ENCODE measurements at regions not wholly inside any gene's neighbourhood (a gene's known extent, or its start where the extent isn't known, plus 50 kb on each side); places are given as distances from the start of the nearest gene placed in this dataset.

DNA sequence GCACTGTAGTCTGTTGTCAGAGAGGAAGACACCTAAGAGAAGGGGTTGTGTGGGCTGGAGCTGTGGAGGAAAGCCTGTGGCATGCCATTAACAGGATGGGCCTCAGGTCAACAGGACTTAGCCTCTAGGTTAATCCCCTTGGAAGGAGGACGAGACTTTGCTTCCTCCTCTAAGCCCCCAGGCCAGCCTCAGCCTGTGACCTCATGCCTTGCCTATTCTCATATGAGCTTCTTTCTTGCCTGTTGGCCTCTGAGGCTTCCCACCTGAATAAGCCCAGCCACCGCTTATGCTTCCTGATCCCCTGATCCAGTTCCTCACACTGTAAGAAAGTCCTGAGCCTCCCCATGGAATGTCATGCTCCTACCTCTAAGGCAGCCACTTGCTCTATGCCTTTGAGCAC is 52.2 kb upstream of the TBC1D21 start:
- Histone ChIP-seq H3K9ac (no peak overlapping the region), H3K27me3 (no peaks in the 10 kb centered on the region), H3K27ac (no peak overlapping the region), H3K9me3 (replicated peaks in 1 of 11) (peaks cover 0 to 6% (median 0%) of the 10 kb centered on the region in 11 experiments; a peak in 2 of 22 replicates), H3K4me2 (no peak overlapping the region), H3K4me3 (no peak overlapping the region), H3K36me3 (no peaks in the 10 kb centered on the region), H3K4me1 (peaks cover 0 to 6% (median 0%) of the 10 kb centered on the region in 10 experiments; a peak in 1 of 20 replicates), H4K20me1 (no peaks in the 10 kb centered on the region)
- TF ChIP-seq Cebpa-rat (IDR thresholded peaks at IDR 0.05), result no peak

DNA sequence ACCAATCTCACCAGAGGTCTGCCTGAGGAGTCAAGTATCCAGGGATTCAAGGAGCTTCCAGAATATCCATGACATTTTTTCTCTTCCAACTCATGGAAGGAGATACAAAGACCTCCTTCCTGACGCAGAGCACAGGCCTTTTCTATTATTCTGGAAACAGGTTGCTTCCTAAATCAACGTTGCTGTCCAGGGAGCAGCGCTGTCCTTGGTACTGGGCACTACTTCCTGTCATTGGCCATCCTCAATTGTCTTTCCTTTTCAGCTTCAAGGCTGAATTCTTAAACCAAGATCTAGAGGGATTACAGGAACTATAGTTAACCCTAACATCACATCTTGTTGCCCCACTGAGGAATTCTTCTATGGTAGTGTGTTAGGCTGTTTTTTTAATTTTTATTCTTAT is 50.4 kb upstream of the TBC1D21 start:
- H3K9ac ChIP-seq, result no peak overlapping the region
- no peaks in the 10 kb centered on the region for H3K36me3 ChIP-seq
- H3K4me2 ChIP-seq, result no peak overlapping the region
- H3K4me3 ChIP-seq, result no peak overlapping the region
- peaks cover 0 to 6% (median 0%) of the 10 kb centered on the region in 10 experiments; a peak in 1 of 20 replicates for H3K4me1 ChIP-seq
- no peak overlapping the region for H3K27ac ChIP-seq
- H3K27me3 ChIP-seq, result no peaks in the 10 kb centered on the region
- TF ChIP-seq Cebpa-rat (IDR thresholded peaks at IDR 0.05), result no peak
- H4K20me1 ChIP-seq, result no peaks in the 10 kb centered on the region
- peaks cover 0 to 6% (median 0%) of the 10 kb centered on the region in 11 experiments; a peak in 2 of 22 replicates for H3K9me3 ChIP-seq (replicated peaks in 1 of 11)

Data from BLaER1 treated with 17β-estradiol and CSF1 and Interleukin-3, amounts not matched to agents 10 nM and 100 nM (cell line).